Suppressor macrophage treated with lipopolysaccharide for 4 hours (primary cell): ENCODE measurements at regions not wholly inside any gene's neighbourhood (a gene's known extent, or its start where the extent isn't known, plus 50 kb on each side); places are given as distances from the start of the nearest gene placed in this dataset.

ENCODE experiments used
- DNase-seq: peaks from one replicate; pipeline ENCODE4 v3.0.0-alpha.2; 2020

- DNase-seq = no peak
Measured at GRCh38 chr13:109933476-109933875, 147.1 kb upstream of the IRS2 start.

DNA sequence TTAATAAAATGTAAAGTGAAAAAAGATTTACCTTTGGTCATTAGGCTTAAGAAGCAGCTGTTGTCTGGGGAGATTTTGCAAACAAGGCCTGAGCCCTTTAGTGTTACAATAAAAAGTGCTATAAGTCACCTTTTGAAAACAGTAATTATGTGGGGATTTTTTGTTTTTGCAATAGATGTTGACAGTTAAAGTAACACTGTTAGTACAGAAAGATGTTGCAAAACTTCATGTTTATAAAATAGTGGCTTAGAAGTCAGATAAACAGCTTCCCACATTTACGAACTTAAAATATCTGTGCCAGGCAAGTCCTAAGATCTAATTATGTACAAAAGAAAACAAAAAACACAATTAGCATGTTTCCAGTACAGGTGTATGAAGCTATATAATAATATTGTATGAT, 138.0 kb upstream of the IRS2 start:
- no peak for DNase-seq

GRCh38 chr13:109922518-109922917, 136.1 kb upstream of the IRS2 start:
- no peak for DNase-seq

- DNase-seq = no peak
Measured at GRCh38 chr13:109919715-109920375, 133.5 kb upstream of the IRS2 start.

- no peak for DNase-seq
Measured at GRCh38 chr13:109918179-109918711, 131.9 kb upstream of the IRS2 start.

GRCh38 chr13:109917422-109917821, 131.0 kb upstream of the IRS2 start:
- no peak for DNase-seq

DNA sequence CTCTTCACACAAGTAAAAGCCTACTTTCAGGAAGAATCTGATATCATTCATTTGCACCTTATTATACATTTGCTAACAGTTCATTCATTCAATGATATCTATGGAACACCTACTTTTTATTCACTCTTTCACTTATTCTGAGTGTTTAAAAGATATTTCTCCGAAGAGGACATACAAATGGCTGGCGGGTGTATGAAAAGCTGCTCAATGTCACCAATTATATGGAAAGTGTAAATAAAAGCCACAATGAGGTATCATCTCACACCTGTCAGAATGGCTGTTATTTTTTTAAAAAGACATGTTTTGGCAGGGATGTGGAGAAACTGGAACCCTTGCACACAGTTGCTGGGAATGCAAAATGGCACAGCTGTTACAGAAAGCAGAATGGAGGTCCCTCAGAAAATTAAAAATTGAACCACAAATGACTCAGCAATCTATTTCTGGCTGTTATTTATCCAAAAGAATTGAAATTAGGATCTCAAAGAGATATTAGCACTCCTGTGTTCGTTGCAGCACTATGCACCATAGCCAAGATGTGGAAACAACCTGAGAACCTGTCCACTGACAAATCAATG, 127.6 kb upstream of the IRS2 start:
- DNase-seq = no peak

DNA sequence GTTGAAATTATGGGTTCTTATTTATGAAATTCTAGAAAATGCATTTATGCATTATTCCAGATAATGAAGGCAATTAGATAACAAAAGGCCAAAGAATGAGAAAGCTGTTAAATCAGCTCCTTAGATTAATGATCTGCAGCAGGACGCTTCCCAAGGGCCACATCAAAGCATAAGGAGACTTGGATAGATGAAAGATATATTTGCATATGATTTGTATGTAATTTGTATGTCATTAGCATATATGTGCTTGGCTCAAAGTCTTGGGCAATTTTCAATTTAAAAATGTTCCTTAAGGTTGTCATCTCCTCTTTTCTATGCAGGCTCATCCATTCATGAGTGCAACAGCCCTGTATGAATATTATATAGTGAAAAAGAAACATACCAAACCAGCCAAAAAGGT, 126.8 kb upstream of the IRS2 start:
- no peak for DNase-seq

DNA sequence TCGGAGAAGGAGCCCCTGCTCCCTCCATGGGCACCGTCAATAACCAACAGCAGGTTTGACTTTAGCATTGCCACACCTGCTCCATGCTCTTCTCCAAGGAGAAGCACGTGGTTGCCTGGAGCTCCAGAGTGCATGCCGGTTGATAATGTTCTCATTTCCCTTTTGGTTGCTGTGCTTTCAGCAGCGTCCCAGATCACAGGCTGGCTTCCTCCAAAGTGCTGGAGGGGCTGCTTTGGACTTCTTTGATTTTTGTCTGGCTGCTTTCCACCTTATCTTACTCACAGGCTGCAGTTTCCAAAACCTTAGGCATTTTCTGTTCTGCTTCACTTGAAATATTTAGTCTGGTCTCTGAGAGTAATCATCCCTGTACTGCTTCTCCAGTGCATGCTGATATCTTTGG, 123.8 kb upstream of the IRS2 start:
- DNase-seq = no peak

DNA sequence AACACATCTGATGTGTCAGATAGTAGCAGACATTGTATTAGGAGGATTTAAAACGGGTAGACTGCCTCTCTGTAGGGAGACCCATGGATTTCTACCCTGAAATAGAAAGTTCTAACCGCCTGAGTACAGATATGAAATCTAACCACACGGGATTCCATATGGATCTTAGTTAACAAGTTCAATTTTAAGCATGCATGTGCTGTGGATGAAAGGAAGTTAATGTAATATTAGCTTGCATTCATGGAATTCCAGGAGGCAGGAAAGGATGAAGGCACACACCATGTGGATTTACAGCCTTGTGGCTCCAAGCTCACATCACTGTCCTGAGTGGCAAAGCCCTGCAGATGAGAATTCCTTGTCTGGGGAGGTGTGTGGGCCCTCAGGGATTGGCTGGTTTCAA, 120.6 kb upstream of the IRS2 start:
- no peak for DNase-seq

DNA sequence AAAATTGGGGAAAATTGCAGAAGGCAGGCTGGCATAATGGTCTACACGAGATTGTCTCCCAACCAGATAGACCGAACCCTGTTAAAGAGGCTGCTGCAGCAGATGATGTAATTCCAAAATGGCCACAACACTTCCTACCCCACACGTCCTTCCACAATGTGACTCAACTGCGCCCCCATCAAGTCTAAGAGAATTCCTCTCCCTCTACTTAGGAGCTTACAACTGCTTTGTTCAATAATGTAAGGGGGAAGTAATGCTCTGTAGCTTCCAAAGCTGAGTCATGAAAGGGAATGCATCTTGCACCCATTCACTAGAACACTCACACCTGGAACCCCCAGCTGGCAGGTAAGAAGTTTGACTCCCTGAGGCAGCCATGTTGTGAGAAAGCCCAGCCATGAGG, 117.8 kb upstream of the IRS2 start:
- no peak for DNase-seq

DNA sequence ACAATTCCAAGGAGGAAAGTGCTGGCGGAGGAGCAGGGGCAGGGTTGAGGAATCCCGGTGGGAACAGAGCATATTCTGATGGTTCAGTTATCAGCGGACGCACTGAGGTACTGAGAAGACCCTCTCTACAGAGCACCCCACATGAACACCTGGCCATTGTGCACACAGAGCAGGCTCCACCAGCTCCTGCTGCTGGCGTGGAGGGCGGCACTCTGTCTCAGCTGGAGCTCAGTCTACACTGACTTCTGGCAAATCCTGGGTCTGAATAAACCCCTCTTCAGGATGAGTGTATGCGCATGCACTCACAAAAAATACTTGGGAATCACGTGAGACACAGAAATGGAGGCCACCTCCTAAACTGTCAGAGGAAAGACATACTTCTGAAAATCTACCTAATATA, 114.4 kb upstream of the IRS2 start:
- DNase-seq = no peak

- no peak for DNase-seq
Measured at GRCh38 chr13:109900320-109900719, 113.9 kb upstream of the IRS2 start.

- DNase-seq = no peak
Measured at GRCh38 chr13:109899748-109900147, 113.4 kb upstream of the IRS2 start.

DNA sequence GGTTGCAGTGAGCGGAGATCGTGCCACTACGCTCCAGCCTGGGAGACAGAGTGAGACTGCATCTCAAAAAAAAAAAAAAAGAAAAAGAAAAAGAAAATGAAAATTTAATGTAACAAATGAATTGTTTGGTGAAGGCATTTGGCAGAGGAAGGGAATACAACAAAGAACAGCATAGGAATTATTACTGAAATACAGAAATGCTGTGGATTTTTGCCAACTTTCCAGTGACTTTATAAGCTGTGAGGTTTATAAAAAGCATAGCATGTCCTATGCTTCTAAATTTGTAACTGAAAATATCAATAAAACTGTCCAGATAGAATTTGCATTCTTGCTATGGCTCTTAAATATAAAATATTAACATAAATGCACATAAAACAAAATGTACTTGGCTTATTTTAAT, 112.9 kb upstream of the IRS2 start:
- no peak for DNase-seq

DNA sequence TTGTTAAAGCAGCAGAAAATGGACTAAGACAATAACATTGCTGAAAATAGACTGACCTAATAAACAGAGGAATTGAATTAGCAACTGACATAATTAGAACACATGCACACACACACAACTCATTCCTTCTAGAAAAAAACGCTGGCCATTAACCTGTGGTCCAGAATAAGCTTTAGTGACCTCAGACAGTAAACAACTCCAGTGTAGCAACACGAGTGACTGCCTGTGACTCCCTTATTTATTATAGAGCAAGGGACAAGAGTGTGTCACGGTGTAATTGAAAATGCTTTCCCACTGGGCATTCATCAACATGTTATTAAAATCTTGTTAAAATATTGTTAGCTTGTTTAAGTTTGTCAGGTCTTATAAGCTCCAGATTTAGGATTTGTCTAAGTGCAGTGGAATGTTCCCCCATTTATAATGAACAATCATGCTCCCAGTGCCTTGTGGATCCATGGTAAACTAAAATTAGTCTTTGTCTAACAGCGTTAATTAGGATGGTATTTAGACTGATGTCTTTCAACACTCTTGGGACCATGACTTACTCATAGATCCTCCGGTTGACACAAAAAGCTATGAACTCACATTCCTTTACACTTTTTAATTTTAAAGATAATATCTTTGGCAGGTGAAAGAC, 111.7 kb upstream of the IRS2 start:
- DNase-seq = no peak

GRCh38 chr13:109892101-109892500, 105.7 kb upstream of the IRS2 start:
- DNase-seq = no peak

DNA sequence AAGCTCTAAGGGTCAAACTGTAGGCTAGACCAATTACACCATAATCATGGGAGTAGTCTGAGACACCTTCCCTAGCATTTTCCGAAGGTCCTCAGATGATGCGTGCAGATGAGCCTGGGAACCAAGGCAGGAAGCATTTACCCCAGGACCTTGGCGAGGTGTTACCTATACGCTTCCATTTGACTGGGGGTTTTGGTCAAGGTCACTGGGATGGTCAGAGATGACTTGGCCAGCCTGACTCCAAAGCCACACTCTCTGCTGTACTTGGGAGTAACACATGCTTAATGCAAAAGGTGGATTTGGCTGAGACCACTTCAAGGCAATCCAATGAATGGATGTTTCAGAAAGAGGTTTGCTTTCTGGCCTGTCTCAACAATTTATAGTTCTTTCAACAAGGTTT, 98.9 kb upstream of the IRS2 start:
- no peak for DNase-seq

GRCh38 chr13:109884462-109884861, 98.1 kb upstream of the IRS2 start:
- DNase-seq = no peak

DNA sequence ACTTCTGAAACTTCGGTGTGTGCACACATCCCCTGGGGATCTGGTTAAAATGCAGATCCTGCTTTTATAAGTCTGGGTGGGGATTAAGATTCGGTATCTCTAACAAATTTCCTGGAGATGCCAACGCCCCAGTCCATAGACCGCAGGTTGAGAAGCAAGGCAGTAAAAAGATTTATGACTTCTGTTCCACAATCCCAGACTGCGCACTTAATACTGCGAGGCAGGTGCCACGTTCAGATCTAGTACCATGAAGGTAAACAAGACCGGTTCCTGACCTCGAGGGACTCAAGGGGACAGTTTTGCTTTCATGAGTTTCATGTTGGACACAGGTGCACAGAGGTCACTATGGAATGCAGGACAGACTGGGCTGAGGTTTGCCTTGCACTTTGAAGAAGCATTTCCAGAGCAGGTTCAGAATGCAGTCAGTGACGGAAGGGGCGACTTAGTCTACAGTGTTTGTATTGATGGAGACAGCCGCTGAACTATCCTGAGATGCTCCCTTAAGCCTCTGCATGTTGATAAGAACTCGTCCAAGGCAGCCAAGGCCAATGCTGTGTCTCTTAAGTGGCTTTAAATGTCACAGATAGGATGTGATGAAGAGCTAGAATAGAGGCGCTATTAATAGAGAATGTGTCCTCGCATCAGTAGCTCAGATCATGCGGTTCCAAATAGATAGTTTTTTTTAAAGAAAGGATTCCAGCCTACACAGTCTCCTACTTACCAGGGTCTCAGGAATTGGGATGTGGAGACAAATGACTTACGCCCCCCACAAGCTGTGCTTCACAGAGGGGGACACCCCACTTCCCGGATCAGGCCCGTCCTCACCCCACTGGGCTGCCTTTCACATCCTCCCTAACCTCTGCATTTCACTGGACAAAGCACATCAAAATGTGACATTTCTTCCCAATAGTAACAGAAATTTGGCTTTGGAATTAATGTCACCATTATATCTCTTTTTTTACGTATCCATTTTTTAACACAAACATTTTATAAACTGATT, 97.1 kb upstream of the IRS2 start:
- DNase-seq = no peak

- DNase-seq = no peak
Measured at GRCh38 chr13:109881961-109882558, 95.7 kb upstream of the IRS2 start.

- DNase-seq = no peak
Measured at GRCh38 chr13:109881347-109881725, 95.0 kb upstream of the IRS2 start.
